Fibroblast of villous mesenchyme (primary cell): ENCODE measurements at regions not wholly inside any gene's neighbourhood (a gene's known extent, or its start where the extent isn't known, plus 50 kb on each side); places are given as distances from the start of the nearest gene placed in this dataset.
A peak's percentile ranks its signal among the peaks of the same experiment; 100 is the strongest.

ENCODE experiments used
- DNase-seq: peaks from one replicate; pipeline ENCODE4 v3.0.0-alpha.2; 2010; ENCODE audit warnings: low read depth
- H3K4me3 ChIP-seq: 2 replicates; pipeline ENCODE4 v1.5.1; 2011; ENCODE audit warnings: low read depth, mild to moderate bottlenecking, low read length
- TF ChIP-seq, protein P1 (sequence below): IDR thresholded peaks from 2 replicates; pipeline ENCODE4 v1.5.1; 2012; ENCODE audit warnings: low read depth, mild to moderate bottlenecking, low read length; ENCODE audit not compliant: insufficient read depth

- TF ChIP-seq, protein P1, sequence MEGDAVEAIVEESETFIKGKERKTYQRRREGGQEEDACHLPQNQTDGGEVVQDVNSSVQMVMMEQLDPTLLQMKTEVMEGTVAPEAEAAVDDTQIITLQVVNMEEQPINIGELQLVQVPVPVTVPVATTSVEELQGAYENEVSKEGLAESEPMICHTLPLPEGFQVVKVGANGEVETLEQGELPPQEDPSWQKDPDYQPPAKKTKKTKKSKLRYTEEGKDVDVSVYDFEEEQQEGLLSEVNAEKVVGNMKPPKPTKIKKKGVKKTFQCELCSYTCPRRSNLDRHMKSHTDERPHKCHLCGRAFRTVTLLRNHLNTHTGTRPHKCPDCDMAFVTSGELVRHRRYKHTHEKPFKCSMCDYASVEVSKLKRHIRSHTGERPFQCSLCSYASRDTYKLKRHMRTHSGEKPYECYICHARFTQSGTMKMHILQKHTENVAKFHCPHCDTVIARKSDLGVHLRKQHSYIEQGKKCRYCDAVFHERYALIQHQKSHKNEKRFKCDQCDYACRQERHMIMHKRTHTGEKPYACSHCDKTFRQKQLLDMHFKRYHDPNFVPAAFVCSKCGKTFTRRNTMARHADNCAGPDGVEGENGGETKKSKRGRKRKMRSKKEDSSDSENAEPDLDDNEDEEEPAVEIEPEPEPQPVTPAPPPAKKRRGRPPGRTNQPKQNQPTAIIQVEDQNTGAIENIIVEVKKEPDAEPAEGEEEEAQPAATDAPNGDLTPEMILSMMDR, result no peak
- peak; percentile 60 for DNase-seq
Observed at GRCh38 chr17:69870751-69871199, 204.2 kb upstream of the KCNJ16 start.

DNA sequence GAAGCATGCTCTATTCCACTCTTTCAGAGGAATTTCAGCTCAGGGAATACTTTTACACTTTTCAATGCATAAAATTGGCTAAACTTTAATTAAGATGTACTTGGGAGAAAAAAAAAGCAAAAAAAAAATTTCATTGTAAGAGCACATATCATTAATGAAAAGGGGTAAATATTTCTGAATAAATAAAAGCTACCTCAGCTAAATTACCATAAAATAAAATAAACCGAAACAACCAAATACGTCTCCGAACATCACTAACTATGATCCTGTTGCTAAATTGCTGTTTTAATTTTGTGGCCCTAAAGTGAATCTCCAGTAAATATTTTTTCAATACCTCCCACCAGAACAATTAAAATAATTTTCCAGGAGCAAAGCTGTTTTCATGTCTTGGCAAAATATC is 203.7 kb upstream of the KCNJ16 start:
- no peak for DNase-seq
- TF ChIP-seq, protein P1, result no peak
- H3K4me3 ChIP-seq, result no peak overlapping the region

More at GRCh38 chr17:69870751-69871199, 204.2 kb upstream of the KCNJ16 start:
- H3K4me3 ChIP-seq, result no peak overlapping the region

DNA sequence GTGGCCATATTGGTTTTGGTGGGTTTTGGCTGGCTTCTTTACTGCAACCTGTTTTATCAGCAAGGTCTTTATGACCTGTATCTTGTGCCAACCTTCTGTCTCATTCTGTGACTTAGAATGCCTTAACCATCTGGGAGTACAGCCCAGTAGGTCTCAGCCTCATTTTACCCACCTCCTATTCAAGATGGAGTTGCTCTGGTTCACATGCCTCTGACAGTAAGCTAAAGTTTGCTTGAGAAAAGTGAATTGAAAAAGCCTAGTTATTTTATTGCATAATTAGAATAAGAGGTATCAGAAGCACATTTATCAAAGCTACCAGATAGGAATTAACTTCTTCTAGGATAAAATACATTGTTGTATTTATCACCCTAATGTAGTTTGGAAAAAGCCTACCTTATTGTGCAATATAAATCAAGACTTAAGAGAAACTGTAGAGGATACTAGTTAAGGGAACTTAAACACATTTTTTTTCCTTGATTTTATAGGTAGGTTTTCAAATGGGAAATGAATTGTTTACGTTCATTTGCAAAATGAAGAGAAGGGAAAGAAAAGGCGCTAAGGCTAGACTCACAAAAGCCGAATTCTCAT is 202.3 kb upstream of the KCNJ16 start:
- DNase-seq, result no peak
- TF ChIP-seq, protein P1, result no peak
- no peak overlapping the region for H3K4me3 ChIP-seq

- no peak overlapping the region for H3K4me3 ChIP-seq
- peak; percentile 69 for DNase-seq
- TF ChIP-seq, protein P1, result no peak
Observed at GRCh38 chr17:69874175-69874670, 200.8 kb upstream of the KCNJ16 start.

DNA sequence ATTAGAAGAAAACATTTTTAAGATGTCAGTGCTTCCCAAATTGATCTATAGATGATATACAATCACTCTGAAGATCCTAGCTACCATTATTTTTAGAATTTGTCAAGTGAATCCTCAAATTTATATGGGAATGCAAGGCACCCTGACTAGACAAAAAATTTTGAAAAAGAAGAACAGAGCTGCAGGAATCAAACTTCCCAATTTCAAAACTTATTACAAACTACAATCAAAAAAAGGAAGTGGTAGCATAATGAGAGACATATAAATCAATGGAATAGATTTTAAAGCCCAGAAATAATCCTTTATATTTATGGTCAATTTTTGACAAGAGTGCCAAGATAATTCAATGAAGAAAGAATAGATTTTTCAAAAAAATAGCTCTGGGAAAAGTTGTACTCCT is 198.3 kb upstream of the KCNJ16 start:
- no peak overlapping the region for H3K4me3 ChIP-seq
- no peak for DNase-seq
- TF ChIP-seq, protein P1, result no peak

GRCh38 chr17:69878661-69879060 is 196.4 kb upstream of the KCNJ16 start:
- TF ChIP-seq, protein P1, result no peak
- DNase-seq, result no peak
- H3K4me3 ChIP-seq, result no peak overlapping the region

DNA sequence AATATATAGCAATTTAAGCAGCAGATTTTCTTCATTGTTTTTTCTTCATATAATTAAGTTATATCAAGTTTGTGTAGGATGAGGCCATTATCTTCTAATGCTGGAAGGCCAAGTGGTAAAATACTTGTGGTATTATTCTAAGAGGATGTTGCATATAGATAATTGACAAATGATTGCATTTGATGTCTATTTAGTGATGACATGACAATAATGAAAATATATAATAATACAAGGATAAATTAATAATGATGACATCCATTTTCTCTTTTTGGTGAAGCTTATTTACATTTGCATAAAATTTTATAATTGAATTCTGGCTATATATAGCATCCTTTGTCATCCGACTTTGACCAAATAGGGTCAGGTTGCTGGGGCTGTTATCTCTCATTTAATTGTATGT is 195.4 kb upstream of the KCNJ16 start:
- no peak for DNase-seq
- TF ChIP-seq, protein P1, result no peak
- H3K4me3 ChIP-seq, result no peak overlapping the region
